ENCODE measurements at regions not wholly inside any gene's neighbourhood (a gene's known extent, or its start where the extent isn't known, plus 50 kb on each side); places are given as distances from the start of the nearest gene placed in this dataset.

GRCh38 chr18:55696811-55697210 is 108.8 kb upstream of the TCF4 start:
- DNase-seq, result no peak
- Histone ChIP-seq H3K27me3 (no peaks in the 10 kb centered on the region), H3K9me3 (replicated peaks in 1 of 3) (no peaks in the 10 kb centered on the region), H3K4me1 (replicated peaks in 1 of 2) (no peaks in the 10 kb centered on the region), H3K4me3 (no peak overlapping the region), H3K36me3 (replicated peaks in 1 of 2) (no peaks in the 10 kb centered on the region), H3K27ac (no peak overlapping the region)
- intact Hi-C loops (cut with DNase I), result no loop called here
- 71 to 85% (median 74%) methylated on average over 3 of the region's 3 CpGs for WGBS, 4 donors
- TF ChIP-seq CTCF (IDR thresholded peaks at IDR 0.05) (no peak), POLR2A (IDR thresholded peaks at IDR 0.05) (no peak)

GRCh38 chr18:55695091-55695490 is 107.1 kb upstream of the TCF4 start:
- no peaks in the 10 kb centered on the region for H3K36me3 ChIP-seq (replicated peaks in 1 of 2)
- intact Hi-C loops (cut with DNase I), result no loop called here
- H3K4me3 ChIP-seq, result no peak overlapping the region
- no peak for DNase-seq
- H3K27me3 ChIP-seq, result no peaks in the 10 kb centered on the region
- no peaks in the 10 kb centered on the region for H3K4me1 ChIP-seq (replicated peaks in 1 of 2)
- H3K9me3 ChIP-seq (replicated peaks in 1 of 3), result no peaks in the 10 kb centered on the region
- no peak overlapping the region for H3K27ac ChIP-seq
- TF ChIP-seq POLR2A (IDR thresholded peaks at IDR 0.05) (no peak), CTCF (IDR thresholded peaks at IDR 0.05) (no peak)

GRCh38 chr18:55694291-55694690 is 106.3 kb upstream of the TCF4 start:
- H3K27ac ChIP-seq, result no peak overlapping the region

GRCh38 chr18:55688030-55688429 is 100.0 kb upstream of the TCF4 start:
- intact Hi-C loops (cut with DNase I), result no loop called here
- Histone ChIP-seq H3K4me3 (no peak overlapping the region), H3K27ac (no peak overlapping the region), H3K36me3 (replicated peaks in 1 of 2) (no peaks in the 10 kb centered on the region), H3K4me1 (replicated peaks in 1 of 2) (no peaks in the 10 kb centered on the region), H3K9me3 (replicated peaks in 1 of 3) (no peaks in the 10 kb centered on the region), H3K27me3 (no peaks in the 10 kb centered on the region)
- no peak for TF ChIP-seq POLR2A (IDR thresholded peaks at IDR 0.05)
- no peak for TF ChIP-seq CTCF (IDR thresholded peaks at IDR 0.05)
- WGBS, 4 donors, result 64 to 72% (median 68%) methylated on average over 4 of the region's 4 CpGs
- no peak for DNase-seq

More at GRCh38 chr18:55694291-55694690, 106.3 kb upstream of the TCF4 start:
- TF ChIP-seq POLR2A (IDR thresholded peaks at IDR 0.05) (no peak), CTCF (IDR thresholded peaks at IDR 0.05) (no peak)
- H3K4me3 ChIP-seq, result no peak overlapping the region
- intact Hi-C loops (cut with DNase I), result no loop called here
- H3K4me1 ChIP-seq (replicated peaks in 1 of 2), result no peaks in the 10 kb centered on the region
- H3K27me3 ChIP-seq, result no peaks in the 10 kb centered on the region
- WGBS, 4 donors, result 76 to 91% (median 80%) methylated on average over 1 of the region's 1 CpG
- H3K36me3 ChIP-seq (replicated peaks in 1 of 2), result no peaks in the 10 kb centered on the region
- DNase-seq, result no peak
- H3K9me3 ChIP-seq (replicated peaks in 1 of 3), result no peaks in the 10 kb centered on the region
